ENCODE measurements at regions not wholly inside any gene's neighbourhood (a gene's known extent, or its start where the extent isn't known, plus 50 kb on each side); places are given as distances from the start of the nearest gene placed in this dataset.
A peak's percentile ranks its signal among the peaks of the same experiment; 100 is the strongest.
"Not testable (repeated sequence)": the region's sequence is repeated elsewhere in the genome, so short reads cannot be mapped to it uniquely, and the experiment has no call there.

DNA sequence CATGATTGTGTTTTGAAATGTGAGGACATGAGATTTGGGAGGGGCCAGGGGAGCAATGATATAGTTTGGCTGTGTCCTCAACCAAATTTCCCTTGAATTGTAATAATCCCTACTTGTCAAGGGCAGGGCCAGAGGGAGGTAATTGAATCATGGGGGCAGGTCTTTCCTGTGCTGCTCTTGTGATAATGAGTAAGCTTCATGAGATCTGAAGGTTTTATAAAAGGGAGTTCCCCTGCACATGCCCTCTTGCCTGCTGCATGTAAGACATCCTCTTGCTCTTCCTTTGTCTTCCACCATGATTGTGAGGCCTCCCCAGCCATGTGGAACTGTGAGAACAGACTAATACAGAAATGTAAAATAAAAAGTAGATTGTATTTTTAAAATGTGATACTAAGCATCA lies 1294.9 kb downstream of the ADGRL3 start:
- TF ChIP-seq POLR2A (IDR thresholded peaks at IDR 0.05), result no peak
- TF ChIP-seq, protein P1, sequence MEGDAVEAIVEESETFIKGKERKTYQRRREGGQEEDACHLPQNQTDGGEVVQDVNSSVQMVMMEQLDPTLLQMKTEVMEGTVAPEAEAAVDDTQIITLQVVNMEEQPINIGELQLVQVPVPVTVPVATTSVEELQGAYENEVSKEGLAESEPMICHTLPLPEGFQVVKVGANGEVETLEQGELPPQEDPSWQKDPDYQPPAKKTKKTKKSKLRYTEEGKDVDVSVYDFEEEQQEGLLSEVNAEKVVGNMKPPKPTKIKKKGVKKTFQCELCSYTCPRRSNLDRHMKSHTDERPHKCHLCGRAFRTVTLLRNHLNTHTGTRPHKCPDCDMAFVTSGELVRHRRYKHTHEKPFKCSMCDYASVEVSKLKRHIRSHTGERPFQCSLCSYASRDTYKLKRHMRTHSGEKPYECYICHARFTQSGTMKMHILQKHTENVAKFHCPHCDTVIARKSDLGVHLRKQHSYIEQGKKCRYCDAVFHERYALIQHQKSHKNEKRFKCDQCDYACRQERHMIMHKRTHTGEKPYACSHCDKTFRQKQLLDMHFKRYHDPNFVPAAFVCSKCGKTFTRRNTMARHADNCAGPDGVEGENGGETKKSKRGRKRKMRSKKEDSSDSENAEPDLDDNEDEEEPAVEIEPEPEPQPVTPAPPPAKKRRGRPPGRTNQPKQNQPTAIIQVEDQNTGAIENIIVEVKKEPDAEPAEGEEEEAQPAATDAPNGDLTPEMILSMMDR (IDR thresholded peaks at IDR 0.05), result no peak
- intact Hi-C loops (cut with DNase I; ENCODE audit: low total_unique reads), result no loop called here
- Histone ChIP-seq H3K27me3 (no peaks in the 10 kb centered on the region), H3K27ac (no peak overlapping the region), H3K36me3 (ENCODE audit: low read depth, missing control alignments) (no peaks in the 10 kb centered on the region), H3K4me1 (no peaks in the 10 kb centered on the region), H3K9me3 (no peaks in the 10 kb centered on the region), H3K4me3 (no peak overlapping the region)
- no peak for DNase-seq

DNA sequence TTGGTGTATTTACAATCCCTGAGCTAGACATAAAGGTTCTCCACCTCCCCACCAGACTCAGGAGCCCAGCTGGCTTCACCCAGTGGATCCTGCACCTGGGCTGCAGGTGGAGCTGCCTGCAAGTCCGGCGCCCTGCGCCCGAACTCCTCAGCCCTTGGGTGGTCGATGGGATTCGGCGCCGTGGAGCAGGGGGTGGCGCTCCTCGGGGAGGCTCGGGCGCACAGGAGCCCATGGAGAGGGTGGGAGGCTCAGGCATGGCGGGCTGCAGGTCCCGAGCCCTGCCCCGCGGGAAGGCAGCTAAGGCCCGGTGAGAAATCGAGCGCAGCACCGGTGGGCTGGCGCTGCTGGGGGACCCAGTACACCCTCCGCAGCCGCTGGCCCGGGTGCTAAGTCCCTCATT lies 1291.6 kb downstream of the ADGRL3 start:
- peak overlapping the region; percentile 29 to 43 for H3K4me3 ChIP-seq
- H3K36me3 ChIP-seq (ENCODE audit: low read depth, missing control alignments); H3K4me1 ChIP-seq; intact Hi-C loops (cut with DNase I; ENCODE audit: low total_unique reads); H3K27ac ChIP-seq; H3K9me3 ChIP-seq; H3K27me3 ChIP-seq; DNase-seq: not testable (repeated sequence)
- WGBS, 2 donors, result 85% methylated on average over 17 of the region's 24 CpGs; no CpG with 5 or more reads in 1 of the 2 donors

DNA sequence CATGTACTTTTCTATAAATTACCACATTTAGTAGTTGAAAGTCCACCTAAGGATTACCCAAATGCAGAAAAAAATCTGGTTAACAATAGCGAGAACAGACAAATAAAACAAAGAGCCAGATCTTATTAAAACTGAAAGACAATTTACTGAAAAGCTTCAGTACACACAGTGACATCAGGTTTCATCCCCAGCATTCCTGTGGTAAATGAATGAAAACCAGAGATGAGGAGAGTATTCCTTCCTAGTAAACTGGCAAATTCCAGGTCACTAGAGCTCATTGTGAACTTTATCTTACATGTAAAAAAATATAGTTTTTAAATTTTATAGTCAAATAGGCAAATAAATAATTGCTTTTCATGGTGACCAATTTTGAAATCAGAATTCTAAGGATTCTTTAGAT lies 1290.5 kb downstream of the ADGRL3 start:
- H3K27me3 ChIP-seq, result no peaks in the 10 kb centered on the region
- intact Hi-C loops (cut with DNase I; ENCODE audit: low total_unique reads), result no loop called here
- no peak for DNase-seq
- H3K4me1 ChIP-seq, result no peaks in the 10 kb centered on the region
- H3K27ac ChIP-seq, result no peak overlapping the region
- no peak overlapping the region for H3K4me3 ChIP-seq
- no peaks in the 10 kb centered on the region for H3K36me3 ChIP-seq (ENCODE audit: low read depth, missing control alignments)
- H3K9me3 ChIP-seq, result no peaks in the 10 kb centered on the region
- WGBS, 2 donors, result 83 to 97% methylated on average over 1 of the region's 1 CpG
- TF ChIP-seq POLR2A (IDR thresholded peaks at IDR 0.05), result no peak
- TF ChIP-seq, protein P1 (IDR thresholded peaks at IDR 0.05), result no peak

DNA sequence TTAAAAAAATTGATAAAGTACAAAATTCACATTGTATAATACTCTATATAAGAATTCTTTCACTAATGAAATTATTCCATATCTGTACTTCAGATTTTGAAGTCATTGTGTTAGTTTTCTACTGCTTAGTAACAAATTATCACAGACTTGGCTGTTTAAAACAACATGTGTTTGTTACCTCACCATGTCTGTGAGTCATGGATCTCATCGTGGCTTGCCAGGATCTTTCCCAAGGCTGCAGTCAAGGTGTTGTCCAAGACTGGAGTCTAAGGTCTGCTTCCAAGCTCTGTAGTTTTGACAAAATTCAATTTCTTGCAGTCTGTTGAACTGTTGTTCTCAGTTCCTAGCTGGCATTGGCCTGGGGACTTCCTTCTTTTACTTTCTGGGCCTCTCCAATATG lies 1286.9 kb downstream of the ADGRL3 start:
- DNase-seq, result no peak
- intact Hi-C loops (cut with DNase I; ENCODE audit: low total_unique reads), result no loop called here
- WGBS, 2 donors, result 62% methylated on average over 1 of the region's 1 CpG

DNA sequence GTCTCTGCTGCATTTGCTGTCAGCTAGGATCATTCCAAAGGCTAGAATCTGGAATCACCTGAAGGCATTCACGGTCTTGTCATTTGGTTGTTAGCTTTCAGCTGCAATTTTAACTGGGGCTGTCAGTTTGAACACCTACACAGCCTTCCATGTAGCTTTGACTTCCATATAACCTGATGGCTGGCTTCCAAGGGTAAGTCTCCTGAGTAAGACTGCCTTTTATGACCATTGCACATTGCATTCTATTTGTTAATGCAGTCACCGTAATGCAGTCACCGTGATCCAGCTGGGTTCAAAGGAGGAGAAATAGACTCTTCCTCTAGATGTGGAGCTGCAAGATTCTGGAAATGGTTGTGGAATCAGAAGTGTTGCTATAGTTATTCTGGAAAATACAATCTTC lies 1284.2 kb downstream of the ADGRL3 start:
- H3K4me1 ChIP-seq, result no peaks in the 10 kb centered on the region
- H3K27ac ChIP-seq, result no peak overlapping the region
- H3K27me3 ChIP-seq, result no peaks in the 10 kb centered on the region
- intact Hi-C loops (cut with DNase I; ENCODE audit: low total_unique reads), result no loop called here
- no peak overlapping the region for H3K4me3 ChIP-seq
- H3K9me3 ChIP-seq, result no peaks in the 10 kb centered on the region
- H3K36me3 ChIP-seq (ENCODE audit: low read depth, missing control alignments), result no peaks in the 10 kb centered on the region
- no peak for TF ChIP-seq POLR2A (IDR thresholded peaks at IDR 0.05)
- TF ChIP-seq, protein P1 (IDR thresholded peaks at IDR 0.05), result no peak
- no peak for DNase-seq
- WGBS, 2 donors, result 72 to 85% methylated on average over 3 of the region's 3 CpGs

More for the DNA sequence above, 1286.9 kb downstream of the ADGRL3 start:
- TF ChIP-seq POLR2A (IDR thresholded peaks at IDR 0.05), result no peak
- TF ChIP-seq, protein P1 (IDR thresholded peaks at IDR 0.05), result no peak
- Histone ChIP-seq H3K27ac (no peak overlapping the region), H3K4me1 (no peaks in the 10 kb centered on the region), H3K4me3 (no peak overlapping the region), H3K9me3 (no peaks in the 10 kb centered on the region), H3K36me3 (ENCODE audit: low read depth, missing control alignments) (no peaks in the 10 kb centered on the region), H3K27me3 (no peaks in the 10 kb centered on the region)

Measured in testis (tissue), 2 donors.